BJ (cell line): ENCODE measurements at regions not wholly inside any gene's neighbourhood (a gene's known extent, or its start where the extent isn't known, plus 50 kb on each side); places are given as distances from the start of the nearest gene placed in this dataset.

ENCODE experiments used
- CTCF ChIA-PET: fragments of 350-600 bp; formaldehyde crosslinking; extraction: SDS; loops from one replicate; lab custom pipeline; 2021; ENCODE audit warnings: antibody characterized with exemption, inconsistent platforms; lab: Yijun Ruan, JAX
- POLR2A ChIA-PET: fragments of 300-600 bp; sonication (Branson Sonifier 250); formaldehyde crosslinking; extraction: SDS; loops from one replicate; lab custom pipeline; 2021; ENCODE audit warnings: antibody characterized with exemption; lab: Charles Lee
- DNase-seq: peaks from one replicate; pipeline ENCODE4 v3.0.0-alpha.2; 2011; ENCODE audit warnings: low read depth
- H3K27me3 ChIP-seq: 2 replicates; pipeline ENCODE4 v1.6.0; 2011; ENCODE audit warnings: low read length; ENCODE audit not compliant: control insufficient read depth, insufficient read depth
- H3K36me3 ChIP-seq: 2 replicates; pipeline ENCODE4 v1.5.1; 2011; ENCODE audit warnings: low read length; ENCODE audit not compliant: control insufficient read depth, insufficient read depth
- H3K4me3 ChIP-seq: 2 replicates; pipeline ENCODE4 v1.5.1; 2011; ENCODE audit warnings: low read depth, mild to moderate bottlenecking, control low read depth, low read length
- CTCF ChIP-seq: IDR thresholded peaks from 2 replicates; pipeline ENCODE4 v1.5.1; 2011; ENCODE audit warnings: low read depth, mild to moderate bottlenecking, control low read depth, inconsistent platforms, low read length, moderate library complexity; ENCODE audit not compliant: insufficient read depth

GRCh38 chr12:92056290-92056689 lies 89.4 kb downstream of the BTG1 start:
- ChIA-PET POLR2A (no interaction called here), CTCF (no interaction called here)
- no peak overlapping the region for H3K4me3 ChIP-seq
- TF ChIP-seq CTCF: no peak
- no peaks in the 10 kb centered on the region for H3K27me3 ChIP-seq
- DNase-seq: no peak
- no peaks in the 10 kb centered on the region for H3K36me3 ChIP-seq

DNA sequence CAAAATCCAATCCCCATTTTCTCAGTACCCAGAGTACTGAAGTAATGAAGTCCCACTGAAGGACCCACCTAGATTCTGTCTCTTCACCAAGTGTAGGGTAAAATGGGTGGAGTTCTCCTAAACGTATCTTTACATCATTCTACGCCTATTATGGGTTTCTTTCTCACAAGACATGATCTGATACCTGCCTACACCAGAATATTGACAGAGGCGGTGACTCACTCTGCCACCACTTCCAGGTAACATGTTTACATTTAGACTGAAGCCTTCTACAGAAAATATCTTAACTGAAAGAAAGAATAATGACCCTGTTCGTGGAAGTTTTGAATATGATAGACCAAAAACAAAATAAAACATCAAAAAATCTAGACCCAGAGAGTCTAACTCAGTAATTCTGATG lies 89.8 kb downstream of the BTG1 start:
- POLR2A ChIA-PET: no interaction called here
- CTCF ChIA-PET: no interaction called here

GRCh38 chr12:92051441-92051840 lies 94.2 kb downstream of the BTG1 start:
- no peak for DNase-seq
- ChIA-PET POLR2A (no interaction called here), CTCF (interaction anchor here (1.2 kb wide), 1 partner anchor 8 kb away, joined by 5 read pairs; no protein-coding TSS in a partner anchor)
- TF ChIP-seq CTCF: no peak
- no peaks in the 10 kb centered on the region for H3K36me3 ChIP-seq
- H3K27me3 ChIP-seq: no peaks in the 10 kb centered on the region
- H3K4me3 ChIP-seq: no peak overlapping the region

More for the DNA sequence above, 89.8 kb downstream of the BTG1 start:
- no peak for TF ChIP-seq CTCF
- no peak overlapping the region for H3K4me3 ChIP-seq
- DNase-seq: no peak
- H3K27me3 ChIP-seq: no peaks in the 10 kb centered on the region
- no peaks in the 10 kb centered on the region for H3K36me3 ChIP-seq

GRCh38 chr12:92049403-92049802 lies 96.2 kb downstream of the BTG1 start:
- Histone ChIP-seq H3K4me3 (no peak overlapping the region), H3K27me3 (no peaks in the 10 kb centered on the region), H3K36me3 (no peaks in the 10 kb centered on the region)
- TF ChIP-seq CTCF: no peak
- POLR2A ChIA-PET: no interaction called here
- DNase-seq: no peak
- CTCF ChIA-PET: interaction anchor here (1.2 to 2.8 kb wide), 3 partner anchors 10 to 26 kb away, joined by 3 to 6 read pairs (median 4); no protein-coding TSS in a partner anchor

DNA sequence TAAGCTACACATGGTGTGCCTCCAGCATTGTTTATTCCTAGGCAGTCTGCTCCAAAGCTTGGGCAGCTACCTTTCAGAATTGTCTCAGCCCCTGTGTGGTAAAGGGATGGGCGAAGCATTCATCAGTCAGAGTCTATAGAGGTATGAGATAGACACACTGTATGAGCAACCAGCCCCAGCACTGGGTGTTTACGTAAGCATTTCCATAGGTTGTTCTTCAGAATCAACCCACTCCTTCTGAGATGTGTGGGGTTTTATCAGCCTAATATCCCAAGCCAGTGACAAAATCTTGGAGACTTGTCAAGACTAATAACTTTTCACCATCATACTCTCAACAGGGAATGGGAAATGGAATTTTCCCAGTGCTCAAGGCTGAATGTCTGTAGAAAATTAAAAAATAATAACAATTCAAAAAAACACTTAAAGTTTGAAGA lies 98.2 kb downstream of the BTG1 start:
- ChIA-PET POLR2A (no interaction called here), CTCF (interaction anchor here (0.7 kb wide), 1 partner anchor 84 kb away, joined by 3 read pairs; no protein-coding TSS in a partner anchor)
- Histone ChIP-seq H3K36me3 (no peaks in the 10 kb centered on the region), H3K27me3 (no peaks in the 10 kb centered on the region), H3K4me3 (no peak overlapping the region)
- no peak for TF ChIP-seq CTCF
- no peak for DNase-seq
